ENCODE measurements at regions not wholly inside any gene's neighbourhood (a gene's known extent, or its start where the extent isn't known, plus 50 kb on each side); places are given as distances from the start of the nearest gene placed in this dataset.
"Not testable (repeated sequence)": the region's sequence is repeated elsewhere in the genome, so short reads cannot be mapped to it uniquely, and the experiment has no call there.

DNA sequence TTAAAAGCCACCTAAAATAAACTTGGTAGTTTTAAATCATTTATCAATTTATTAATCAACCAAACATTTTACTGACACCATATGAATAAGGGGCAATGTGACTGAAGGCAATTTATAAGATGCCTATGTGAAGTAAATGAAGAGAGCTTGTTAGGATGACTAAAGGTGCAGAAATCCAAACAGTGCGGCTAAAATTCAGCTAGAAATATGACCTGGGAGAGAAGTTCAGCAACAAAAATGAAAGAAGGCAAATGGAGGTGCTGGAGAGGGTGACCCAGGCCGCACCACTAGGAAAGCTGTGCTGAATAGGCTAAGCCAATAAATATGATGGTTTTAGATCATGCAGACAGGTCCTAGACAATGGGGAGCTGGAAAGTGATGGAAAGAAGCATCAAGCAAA is 403.7 kb downstream of the BTG1 start:
- DNase-seq (ENCODE audit: low read depth) = peak; percentile 58

DNA sequence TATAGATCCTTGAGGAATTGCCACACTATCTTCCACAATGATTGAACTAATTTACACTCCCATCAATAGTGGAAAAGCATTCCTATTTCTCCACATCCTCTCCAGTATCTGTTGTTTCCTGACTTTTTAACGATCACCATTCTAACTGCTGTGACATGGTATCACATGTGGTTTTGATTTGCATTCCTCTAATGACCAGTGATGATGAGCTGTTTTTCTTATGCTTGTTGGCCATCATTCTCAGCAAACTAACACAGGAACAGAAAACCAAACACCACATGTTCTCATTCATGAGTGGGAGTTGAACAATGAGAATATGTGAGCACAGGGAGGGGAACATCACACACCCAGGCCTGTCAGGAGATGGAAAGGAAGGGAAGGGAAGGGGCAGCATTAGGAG is 411.8 kb downstream of the BTG1 start:
- DNase-seq (ENCODE audit: low read depth) = peak; percentile 33

DNA sequence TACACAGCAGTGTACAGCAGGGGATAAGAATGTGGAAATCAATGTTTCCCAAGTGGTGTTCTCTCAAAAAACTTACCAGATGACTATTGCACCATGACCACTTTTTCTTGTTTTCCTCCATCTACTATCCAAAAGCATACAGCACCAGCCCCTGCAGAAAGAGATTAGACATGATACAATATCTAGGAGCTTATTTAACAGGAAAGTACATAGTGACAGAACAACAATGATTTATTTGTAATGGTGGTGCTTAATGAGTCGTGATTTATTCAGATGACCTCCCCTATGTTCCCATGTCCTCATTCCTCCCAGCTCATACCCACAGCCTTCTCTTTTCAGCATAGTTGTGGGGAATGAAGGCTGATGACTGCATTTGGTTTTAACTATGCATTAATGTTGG is 413.6 kb downstream of the BTG1 start:
- peak; percentile 71 for DNase-seq (ENCODE audit: low read depth)

DNA sequence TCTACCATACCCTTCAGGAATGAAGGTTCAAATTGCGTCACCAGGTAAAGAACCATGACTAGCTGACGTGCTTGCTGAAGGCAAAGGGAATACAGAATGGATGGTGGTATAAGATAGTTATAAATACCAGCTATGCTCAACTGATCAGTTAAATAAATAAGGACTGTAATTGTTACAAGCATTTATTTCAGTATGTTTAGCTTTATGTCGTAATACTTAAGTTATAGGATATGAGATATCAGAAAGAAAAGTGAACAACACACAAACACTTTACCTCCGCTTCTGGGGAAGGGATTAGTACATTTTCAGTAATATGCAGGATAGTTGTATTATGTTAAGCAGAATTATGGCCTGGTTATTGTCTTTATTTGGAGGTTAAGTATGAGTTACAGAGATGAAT is 416.1 kb downstream of the BTG1 start:
- DNase-seq (ENCODE audit: low read depth) = no peak

DNA sequence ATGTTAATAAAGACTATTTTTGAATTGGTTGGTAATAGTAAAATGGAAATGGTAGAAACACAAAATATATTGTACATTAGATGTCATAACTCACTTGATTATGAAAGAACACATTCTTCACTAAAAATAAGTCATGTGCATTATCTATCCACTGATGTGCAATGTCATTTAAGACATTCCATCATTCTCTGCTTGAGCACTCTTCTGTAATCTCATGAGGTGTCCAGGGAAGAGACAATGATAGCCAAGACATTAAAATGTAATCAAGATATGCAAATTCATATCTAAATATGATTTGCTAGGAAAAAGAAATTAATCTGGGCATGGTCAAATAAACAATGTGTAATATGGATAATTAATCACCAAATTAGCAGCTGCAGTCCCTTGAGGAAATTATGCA is 422.5 kb downstream of the BTG1 start:
- DNase-seq (ENCODE audit: low read depth) = no peak

DNA sequence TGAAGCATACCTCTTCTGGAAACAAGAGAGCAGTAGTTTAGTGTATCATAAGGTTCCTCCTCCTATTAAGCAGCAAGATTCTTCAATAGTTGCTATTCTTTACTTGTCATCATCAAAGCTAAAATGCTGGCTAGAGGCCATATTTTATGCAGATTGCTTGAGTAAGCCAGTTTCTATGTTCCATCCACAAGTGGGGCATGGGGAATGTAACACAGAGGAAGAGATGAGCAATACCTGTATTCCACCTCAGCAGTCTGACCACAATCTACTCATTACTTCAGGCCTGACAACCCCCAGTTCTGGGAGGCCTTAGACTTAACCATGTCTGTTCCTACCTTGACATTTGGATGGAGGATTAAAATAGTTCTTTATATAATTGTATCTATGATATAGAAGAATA is 423.6 kb downstream of the BTG1 start:
- DNase-seq (ENCODE audit: low read depth) = peak; percentile 52

DNA sequence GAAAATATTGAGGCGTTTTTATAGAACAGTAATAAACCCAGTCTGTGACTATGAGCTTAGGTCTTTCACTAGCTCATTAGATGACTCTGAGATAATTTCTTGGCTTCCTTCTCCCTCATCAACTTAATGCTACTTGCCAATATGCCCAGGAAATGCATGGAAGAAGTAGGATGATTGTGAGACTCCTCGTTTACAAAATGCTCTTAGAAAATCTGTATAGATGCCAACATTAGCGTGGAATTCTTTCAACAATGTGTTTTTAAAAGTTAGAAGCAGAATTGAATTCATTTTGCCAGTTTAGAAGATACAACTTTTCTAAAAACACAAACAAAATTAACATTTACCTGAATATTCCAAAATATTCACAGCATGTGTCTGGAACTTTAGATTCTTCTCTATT is 424.6 kb downstream of the BTG1 start:
- DNase-seq (ENCODE audit: low read depth) = no peak

DNA sequence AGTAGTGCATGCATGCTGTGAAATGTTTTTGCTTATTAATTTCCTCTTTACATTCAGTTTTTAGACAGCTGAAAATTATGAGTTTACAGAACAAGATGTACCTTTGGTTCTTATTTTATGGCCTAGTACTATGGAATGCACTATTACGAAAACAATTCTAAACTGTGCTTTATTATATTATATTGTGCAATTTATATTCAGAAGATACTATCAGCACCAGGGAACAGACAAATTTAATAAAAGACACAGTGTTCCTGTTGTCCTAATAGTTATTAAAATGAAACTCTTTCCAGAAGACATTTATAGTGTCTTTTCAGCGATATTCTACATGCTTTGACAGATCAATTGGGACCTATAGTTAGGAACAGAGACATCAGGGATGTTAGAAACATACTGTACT is 427.3 kb downstream of the BTG1 start:
- DNase-seq (ENCODE audit: low read depth) = no peak

DNA sequence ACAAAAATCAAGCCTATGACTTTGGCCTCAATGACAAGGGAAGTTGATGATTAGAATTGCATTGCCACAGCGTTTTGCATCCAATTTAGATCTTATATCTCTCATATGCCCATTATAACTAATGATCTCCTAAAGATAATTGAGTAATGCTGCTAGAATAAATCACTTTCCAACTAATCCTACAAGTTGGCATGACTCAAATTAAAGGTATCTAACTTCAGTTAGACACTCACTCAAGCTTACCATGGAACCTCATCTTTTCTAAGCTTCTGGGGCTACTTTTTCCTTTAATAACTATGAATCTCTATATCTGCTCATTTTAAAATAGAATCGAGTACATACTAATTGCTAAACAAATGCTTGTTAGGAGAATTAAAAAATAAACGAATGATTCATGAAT is 427.8 kb downstream of the BTG1 start:
- DNase-seq (ENCODE audit: low read depth) = no peak

DNA sequence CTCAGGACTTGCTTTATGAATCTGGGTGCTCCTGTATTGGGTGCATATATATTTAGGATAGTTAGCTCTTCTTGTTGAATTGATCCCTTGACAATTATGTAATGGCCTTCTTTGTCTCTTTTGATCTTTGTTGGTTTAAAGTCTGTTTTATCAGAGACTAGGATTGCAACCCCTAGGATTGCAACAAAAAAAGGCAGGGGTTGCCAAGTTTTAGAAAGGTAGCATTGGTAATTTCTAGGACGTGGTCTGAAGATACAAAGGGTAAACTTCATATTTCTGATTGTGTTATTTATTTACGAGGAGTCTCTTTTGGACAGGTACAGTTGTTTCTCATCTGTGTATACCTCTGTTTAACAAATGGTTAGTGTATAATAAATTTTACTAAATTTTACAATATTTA is 433.7 kb downstream of the BTG1 start:
- not testable (repeated sequence) for DNase-seq (ENCODE audit: low read depth)

DNA sequence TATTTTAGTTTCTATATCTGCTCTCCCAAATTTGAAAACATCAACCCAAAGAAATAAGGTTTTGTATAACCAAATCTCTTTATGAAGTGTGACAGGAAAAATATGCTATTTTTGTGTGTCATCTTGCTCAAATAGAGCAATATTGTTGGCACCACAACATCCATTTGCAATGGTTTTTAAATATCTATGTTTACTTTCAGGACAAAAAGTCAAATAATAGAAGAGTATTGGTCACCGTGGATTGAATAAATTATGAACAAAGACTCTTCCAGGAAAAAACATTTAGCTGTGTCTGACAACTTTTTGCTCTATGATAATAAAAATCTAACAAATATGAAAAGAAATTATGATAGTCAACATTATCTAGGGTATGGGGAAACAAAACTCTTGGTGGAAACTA is 439.2 kb downstream of the BTG1 start:
- DNase-seq (ENCODE audit: low read depth) = no peak

DNA sequence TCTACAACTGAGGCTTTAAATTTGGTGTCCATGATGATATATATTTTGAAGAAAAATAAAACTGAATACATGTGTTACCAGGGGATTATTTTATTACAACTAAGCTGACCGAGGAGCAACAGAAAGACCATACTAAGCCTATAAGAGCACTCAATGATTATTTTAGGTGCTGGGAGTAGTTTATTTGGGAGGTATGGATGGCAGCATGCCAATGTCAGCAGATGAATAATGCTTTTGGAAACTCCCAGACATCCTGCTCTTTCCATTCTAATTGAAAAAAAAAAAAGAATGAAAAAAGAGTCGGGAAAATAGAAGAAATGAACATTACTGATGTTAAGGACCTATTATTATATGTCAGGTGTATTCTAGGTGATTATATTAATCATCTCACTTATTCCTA is 441.2 kb downstream of the BTG1 start:
- DNase-seq (ENCODE audit: low read depth) = peak; percentile 54

DNA sequence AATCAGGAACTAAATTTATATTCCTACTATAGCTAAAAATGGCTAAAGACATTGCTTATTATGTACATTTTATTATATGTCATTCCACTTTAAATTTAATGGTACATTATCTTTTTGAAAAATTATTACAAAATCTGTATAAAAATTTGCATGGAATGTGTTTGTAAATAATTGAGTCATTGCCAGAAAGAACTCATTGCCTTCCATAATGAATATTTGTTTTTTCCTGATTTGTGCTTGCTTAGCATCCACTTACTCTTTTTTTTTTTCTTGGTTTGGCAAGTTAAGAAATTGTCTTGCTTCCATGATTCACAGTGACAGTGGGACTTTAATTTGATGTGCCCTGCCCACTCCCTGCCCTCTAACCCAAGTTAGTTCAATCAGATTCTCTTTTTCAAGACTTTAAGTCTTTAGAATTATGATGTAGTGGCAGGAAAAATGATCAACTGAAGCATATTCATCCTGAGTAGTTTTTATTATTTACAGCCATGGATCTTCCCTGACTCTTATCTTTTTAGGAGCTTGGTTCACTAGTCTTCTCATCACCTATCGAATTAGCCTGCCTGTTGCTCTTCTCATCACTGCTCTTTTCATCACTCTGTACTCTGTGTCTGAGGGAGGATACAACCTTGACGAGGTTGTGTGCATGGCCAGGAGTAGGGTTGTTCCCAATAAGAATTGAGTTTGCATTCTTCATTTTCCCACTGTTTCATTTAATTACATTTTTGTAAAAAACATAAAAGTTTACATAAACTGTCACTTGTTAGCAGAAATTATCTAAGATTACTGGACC is 442.0 kb downstream of the BTG1 start:
- DNase-seq (ENCODE audit: low read depth) = no peak

DNA sequence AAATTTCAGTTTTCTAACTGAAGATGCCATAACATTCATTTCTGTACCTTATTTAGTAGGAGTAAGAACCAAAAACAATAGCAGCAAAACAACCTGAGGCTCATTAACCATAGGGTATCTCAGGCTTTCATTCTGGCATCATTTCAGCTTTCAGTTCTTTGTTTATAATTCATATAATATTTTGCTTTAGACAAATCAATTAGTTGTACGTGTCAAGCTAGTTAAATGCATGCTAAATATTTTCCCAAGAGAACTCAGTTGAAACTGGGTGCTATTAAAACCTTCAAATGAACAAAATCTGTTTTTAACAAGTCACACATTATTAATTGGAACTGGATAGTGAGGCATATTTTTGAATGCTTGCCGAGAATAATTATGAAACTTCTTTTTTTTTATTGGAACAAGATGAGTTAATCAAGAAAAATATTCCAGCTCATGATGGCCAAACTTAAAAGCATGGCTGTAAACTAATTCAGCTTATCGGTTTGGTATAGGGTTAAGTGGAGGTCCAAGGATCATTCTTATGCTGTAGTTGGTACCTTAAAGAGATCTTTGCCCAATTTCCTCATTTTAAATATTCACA is 442.7 kb downstream of the BTG1 start:
- no peak for DNase-seq (ENCODE audit: low read depth)

DNA sequence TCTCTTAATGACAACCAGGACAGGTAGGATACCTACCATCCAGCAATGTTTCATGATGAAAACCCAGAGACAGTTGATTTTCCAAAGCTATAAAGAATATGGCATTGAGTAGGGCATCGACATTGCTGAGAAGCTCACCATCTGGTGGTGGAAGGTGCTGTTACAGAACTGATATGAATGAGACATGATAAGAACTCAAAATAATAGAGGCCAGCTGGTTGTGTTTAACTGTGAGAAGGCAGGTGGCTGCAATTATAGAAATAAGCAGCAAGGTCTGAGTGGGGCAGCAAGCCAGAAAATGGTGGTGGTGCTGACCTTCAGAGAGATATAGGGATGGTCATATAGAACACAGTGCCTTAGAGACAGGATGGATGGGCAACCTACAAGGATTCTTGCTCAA is 449.7 kb downstream of the BTG1 start:
- no peak for DNase-seq (ENCODE audit: low read depth)

DNA sequence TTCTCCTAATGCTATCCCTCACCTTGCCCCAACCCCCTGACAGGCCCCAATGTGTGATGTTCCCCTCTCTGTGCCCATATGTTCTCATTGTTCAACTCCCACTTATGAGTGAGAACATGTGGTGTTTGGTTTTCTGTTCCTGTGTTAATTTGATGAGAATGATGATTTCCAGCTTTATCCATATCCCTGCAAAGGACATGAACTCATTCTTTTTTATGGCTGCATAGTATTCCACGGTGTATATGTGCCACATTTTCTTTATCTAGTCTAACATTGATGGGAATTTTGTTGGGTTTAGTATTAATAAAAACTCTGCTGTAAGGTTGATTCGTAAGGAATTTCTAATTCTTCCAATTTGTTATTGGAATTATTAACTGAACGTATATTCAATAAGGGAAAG is 450.2 kb downstream of the BTG1 start:
- not testable (repeated sequence) for DNase-seq (ENCODE audit: low read depth)

DNA sequence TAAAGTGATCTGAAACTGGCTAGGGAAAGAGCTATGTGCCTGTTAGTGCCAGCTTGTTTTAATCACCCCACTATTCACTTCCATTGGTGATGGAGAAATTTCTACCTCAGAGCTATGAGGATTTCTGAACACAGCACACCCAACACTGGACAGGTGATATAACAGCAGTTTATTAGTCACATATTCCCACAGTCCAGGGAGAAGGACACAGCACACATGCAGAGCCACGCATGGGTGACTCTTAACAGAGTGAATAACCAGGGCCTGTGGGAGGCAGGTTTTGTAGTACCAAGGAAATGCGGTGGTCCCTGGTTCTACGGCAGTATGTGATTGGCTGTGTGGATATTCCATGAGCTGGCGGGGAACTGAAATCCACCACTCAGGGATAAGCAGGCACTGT is 455.1 kb downstream of the BTG1 start:
- no peak for DNase-seq (ENCODE audit: low read depth)

DNA sequence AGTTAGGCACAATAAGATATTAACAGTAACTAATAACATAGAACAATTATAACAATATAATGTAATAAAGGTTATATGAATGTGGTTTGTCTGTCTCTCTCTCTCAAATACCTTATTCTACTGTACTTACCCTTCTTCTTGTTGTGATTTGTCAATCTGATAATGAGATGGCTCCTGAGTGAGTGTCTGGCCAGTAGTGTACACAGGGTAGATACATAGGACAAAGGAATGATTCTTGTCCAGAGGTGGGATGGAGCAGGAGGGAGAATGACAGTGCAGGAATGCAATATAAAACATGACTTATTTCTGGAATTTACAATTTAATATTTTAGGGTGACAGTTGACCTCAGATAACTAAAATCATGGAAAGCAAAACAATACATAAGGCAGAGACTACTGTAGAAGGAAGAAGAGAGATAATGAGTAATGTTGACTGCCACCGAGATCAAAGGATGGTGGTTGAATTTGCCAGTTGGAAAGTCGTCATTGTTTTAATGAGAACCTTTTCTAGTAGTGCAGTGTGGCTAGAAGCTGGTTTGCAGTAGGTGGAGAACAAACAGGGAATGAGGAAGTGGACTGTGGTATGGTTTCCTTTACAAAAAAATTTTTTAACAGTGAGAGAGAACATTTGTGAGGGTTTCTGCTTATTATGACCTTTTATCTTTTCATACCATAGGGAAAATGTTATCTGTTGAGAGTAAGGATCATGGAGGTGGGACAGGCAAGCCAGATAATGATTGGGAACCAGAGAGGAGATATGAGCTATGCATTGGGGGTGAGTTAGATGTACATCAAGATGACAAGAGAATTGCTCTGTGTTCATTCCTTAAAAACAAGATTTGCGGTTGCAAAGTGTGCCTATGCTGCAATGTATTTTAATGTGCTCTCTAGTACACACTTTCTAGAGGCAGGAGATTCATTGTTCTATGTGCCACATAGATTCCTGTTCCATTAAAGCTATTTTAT is 458.3 kb downstream of the BTG1 start:
- peak; percentile 86 for DNase-seq (ENCODE audit: low read depth)

DNA sequence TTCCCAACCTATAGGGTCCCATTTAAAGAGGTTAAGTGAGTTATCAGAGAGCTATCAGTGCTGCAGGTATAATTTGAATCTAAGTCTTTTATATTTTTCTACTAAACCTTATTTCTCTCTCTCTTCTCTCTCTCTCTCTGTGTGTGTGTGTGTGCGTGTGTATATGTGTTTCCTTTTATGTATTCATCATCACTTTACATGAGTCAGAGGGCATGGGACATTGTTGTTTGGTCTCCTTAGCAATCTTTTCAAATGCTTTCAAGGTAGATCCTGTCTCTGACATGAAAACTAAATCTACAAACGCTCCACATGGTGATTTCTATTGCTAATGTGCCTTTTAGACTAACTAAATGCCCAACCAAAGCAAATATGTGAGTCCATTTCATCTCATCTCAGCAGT is 459.7 kb downstream of the BTG1 start:
- DNase-seq (ENCODE audit: low read depth) = peak; percentile 88

DNA sequence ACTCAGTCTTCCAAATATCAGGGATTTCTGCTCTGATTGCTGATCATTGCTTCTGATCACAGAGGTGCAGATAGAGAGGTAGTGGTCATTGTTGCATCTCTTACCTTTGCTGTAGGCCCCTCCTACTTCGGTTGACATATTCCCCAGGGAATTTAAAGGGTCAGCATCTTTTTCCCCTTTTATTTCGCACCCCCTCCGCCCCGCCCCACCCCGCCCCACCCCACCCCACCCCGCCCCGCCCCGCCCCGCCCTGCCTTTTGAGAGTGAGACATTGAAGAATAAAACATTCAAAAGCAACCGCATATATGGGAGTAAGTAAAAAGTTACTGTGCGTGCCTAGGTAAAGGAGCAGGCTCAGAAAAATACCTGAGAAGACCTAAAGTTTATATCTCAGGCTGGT is 463.9 kb downstream of the BTG1 start:
- DNase-seq (ENCODE audit: low read depth) = no peak

DNA sequence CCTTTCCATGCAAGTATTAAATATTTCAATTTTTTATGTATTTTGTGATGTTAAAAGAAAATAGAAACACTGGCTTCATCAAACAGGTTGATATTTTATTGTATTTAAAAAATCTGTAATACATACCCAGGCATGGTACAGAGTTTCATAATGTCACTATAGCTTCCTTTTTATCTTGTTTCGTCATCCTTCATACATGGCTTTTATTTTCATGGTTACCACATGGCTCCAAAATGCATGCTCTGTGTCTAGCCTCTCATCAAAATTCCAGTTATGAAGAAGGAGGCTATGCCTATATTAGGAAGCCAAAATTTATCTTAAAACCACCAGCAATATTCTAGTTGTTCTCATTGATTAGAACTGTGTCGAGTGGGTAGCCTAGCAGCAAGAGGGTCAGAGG is 464.8 kb downstream of the BTG1 start:
- no peak for DNase-seq (ENCODE audit: low read depth)

DNA sequence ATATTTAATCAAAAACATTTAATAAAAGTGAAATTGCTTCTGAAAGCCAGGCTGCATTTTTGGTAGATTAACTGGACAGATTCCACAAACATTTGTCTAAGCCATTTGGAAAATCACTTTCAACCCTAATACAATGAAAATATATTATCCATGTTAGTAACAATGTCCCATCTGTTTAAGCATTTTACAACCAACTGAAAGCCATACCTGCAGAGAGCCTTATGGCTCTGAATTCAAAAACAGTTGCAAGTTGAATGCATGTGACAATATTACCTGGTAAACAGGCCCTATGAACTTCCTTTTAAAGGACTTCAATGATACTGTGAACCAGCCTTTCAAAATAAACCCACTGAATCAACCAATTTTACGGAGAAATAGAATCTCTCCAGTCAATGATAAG is 468.1 kb downstream of the BTG1 start:
- DNase-seq (ENCODE audit: low read depth) = no peak

DNA sequence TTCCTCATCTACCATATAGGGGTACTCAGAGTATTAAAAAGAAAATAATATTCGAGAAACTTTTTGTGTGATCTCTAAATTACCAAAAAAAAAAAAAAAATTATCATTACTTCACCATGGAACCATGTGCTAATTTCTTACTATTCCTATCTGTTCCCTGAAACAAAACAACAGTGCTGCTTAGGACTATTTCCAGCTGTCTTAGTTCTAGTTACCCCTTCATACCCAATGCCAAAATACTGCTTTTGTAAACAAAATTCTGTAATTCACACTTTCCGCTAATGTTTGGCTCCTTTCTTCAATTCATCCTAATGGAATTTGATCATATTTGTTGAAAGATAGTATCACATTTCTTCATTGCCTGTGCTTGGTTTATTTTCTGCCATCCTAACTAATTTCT is 470.2 kb downstream of the BTG1 start:
- DNase-seq (ENCODE audit: low read depth) = no peak
